Trophoblast cell (in vitro differentiated cells and primary cell): ENCODE measurements at regions not wholly inside any gene's neighbourhood (a gene's known extent, or its start where the extent isn't known, plus 50 kb on each side); places are given as distances from the start of the nearest gene placed in this dataset.

ENCODE experiments used
- DNase-seq, 2 donors: peaks; one replicate each; pipeline ENCODE4 v3.0.0-alpha.2; 2016
- H2AFZ ChIP-seq: 2 replicates; pipeline ENCODE4 v1.6.1; 2013; ENCODE audit warnings: low read length, moderate library complexity, mild to moderate bottlenecking; ENCODE audit not compliant: insufficient read depth, poor library complexity
- H2AK5ac ChIP-seq: 2 replicates; pipeline ENCODE4 v1.6.1; 2013; ENCODE audit warnings: mild to moderate bottlenecking, low read length
- H2BK120ac ChIP-seq: 2 replicates; pipeline ENCODE4 v1.6.1; 2013; ENCODE audit warnings: low read length, mild to moderate bottlenecking, moderate library complexity; ENCODE audit not compliant: insufficient read depth, poor library complexity
- H2BK12ac ChIP-seq: 2 replicates; pipeline ENCODE4 v1.6.1; 2013; ENCODE audit warnings: mild to moderate bottlenecking, low read length, moderate library complexity
- H2BK5ac ChIP-seq: 2 replicates; pipeline ENCODE4 v1.6.1; 2013; ENCODE audit warnings: low read length, low read depth, moderate library complexity, mild to moderate bottlenecking; ENCODE audit not compliant: poor library complexity
- H3K14ac ChIP-seq: 2 replicates; pipeline ENCODE4 v1.6.1; 2013; ENCODE audit warnings: mild to moderate bottlenecking, low read length
- H3K18ac ChIP-seq: 2 replicates; pipeline ENCODE4 v1.6.1; 2013; ENCODE audit warnings: mild to moderate bottlenecking, low read length
- H3K23ac ChIP-seq: 2 replicates; pipeline ENCODE4 v1.6.1; 2013; ENCODE audit warnings: low read length
- H3K27ac ChIP-seq: 2 replicates; pipeline ENCODE4 v1.5.1; 2013; ENCODE audit warnings: low read depth, mild to moderate bottlenecking, inconsistent platforms, low read length, moderate library complexity
- H3K27me3 ChIP-seq: 2 replicates; pipeline ENCODE4 v1.6.1; 2013; ENCODE audit warnings: inconsistent platforms, mild to moderate bottlenecking, low read length, moderate library complexity; ENCODE audit not compliant: insufficient read depth
- H3K36me3 ChIP-seq, 2 experiments: 1 replicate in 1 of 2; 2 replicates in 1 of 2; pipeline ENCODE4 v1.6.1; 2013; ENCODE audit warnings: low read length in 2 of 2, mild to moderate bottlenecking in 2 of 2, moderate library complexity in 1 of 2; ENCODE audit not compliant: insufficient read depth in 2 of 2, control insufficient read depth in 1 of 2
- H3K4ac ChIP-seq: 2 replicates; pipeline ENCODE4 v1.6.1; 2013; ENCODE audit warnings: low read depth, mild to moderate bottlenecking, low read length, moderate library complexity
- H3K4me1 ChIP-seq, 2 experiments: 1 replicate in 1 of 2; 2 replicates in 1 of 2; pipeline ENCODE4 v1.6.1; 2013; ENCODE audit warnings: low read length in 2 of 2, mild to moderate bottlenecking in 2 of 2, moderate library complexity in 1 of 2; ENCODE audit not compliant: insufficient read depth in 2 of 2, control insufficient read depth in 1 of 2
- H3K4me2 ChIP-seq: 2 replicates; pipeline ENCODE4 v1.6.1; 2013; ENCODE audit warnings: inconsistent platforms, mild to moderate bottlenecking, low read length, moderate library complexity
- H3K4me3 ChIP-seq: 2 replicates; pipeline ENCODE4 v1.5.1; 2013; ENCODE audit warnings: mild to moderate bottlenecking, low read depth, low read length, inconsistent platforms
- H3K79me1 ChIP-seq: one replicate; pipeline ENCODE4 v1.6.1; 2013; ENCODE audit warnings: low read length
- H3K79me2 ChIP-seq: 2 replicates; pipeline ENCODE4 v1.6.1; 2013; ENCODE audit warnings: low read length, mild to moderate bottlenecking; ENCODE audit not compliant: control insufficient read depth, insufficient read depth, poor library complexity
- H3K9ac ChIP-seq: 2 replicates; pipeline ENCODE4 v1.6.1; 2013; ENCODE audit warnings: mild to moderate bottlenecking, low read length
- H3K9me3 ChIP-seq: 2 replicates; pipeline ENCODE4 v1.6.1; 2013; ENCODE audit warnings: low read depth, mild to moderate bottlenecking, control low read depth, inconsistent platforms, low read length; ENCODE audit not compliant: insufficient read depth
- H4K12ac ChIP-seq: 2 replicates; pipeline ENCODE4 v1.6.1; 2013; ENCODE audit warnings: low read depth, mild to moderate bottlenecking, low read length, moderate library complexity
- H4K8ac ChIP-seq: 2 replicates; pipeline ENCODE4 v1.6.1; 2013; ENCODE audit warnings: low read depth, mild to moderate bottlenecking, low read length, moderate library complexity
- H4K91ac ChIP-seq: one replicate; pipeline ENCODE4 v1.6.1; 2013; ENCODE audit warnings: low read depth, mild to moderate bottlenecking, low read length, moderate library complexity
- WGBS: extraction: QIAGEN DNeasy Blood & Tissue Kit; methylation state at CpG from one replicate; pipeline ENCODE4 v1.1.7; 2013; ENCODE audit warnings: missing lambda C conversion rate; ENCODE audit not compliant: insufficient read length, insufficient coverage; ENCODE audit errors: extremely low coverage; 5-methylcytosine and 5-hydroxymethylcytosine counted together

DNA sequence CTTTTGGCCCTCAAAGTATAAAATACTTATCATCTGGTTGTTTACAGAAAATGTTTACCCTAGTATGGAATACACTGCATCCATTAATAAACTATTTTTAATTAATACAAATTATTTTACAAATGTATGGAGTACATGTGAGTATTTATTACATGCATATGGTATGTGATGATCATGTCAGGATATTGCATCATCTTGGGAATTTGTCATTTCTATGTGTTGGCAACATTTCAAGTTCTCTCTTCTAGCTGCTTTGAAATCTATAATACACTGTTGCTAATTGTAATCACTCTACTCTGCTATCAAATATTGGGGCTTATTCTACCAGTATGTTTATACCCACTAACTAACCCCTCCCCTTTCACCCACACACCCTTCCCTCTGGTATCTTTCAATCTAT lies 103.9 kb upstream of the THSD7A start:
- H3K79me2 ChIP-seq: no peaks in the 10 kb centered on the region
- H4K12ac ChIP-seq: no peak overlapping the region
- H2AFZ ChIP-seq: no peak overlapping the region
- DNase-seq: no peak
- no peak overlapping the region for H3K23ac ChIP-seq
- H3K36me3 ChIP-seq: no peaks in the 10 kb centered on the region
- no peak overlapping the region for H2BK5ac ChIP-seq
- no peak overlapping the region for H3K4me2 ChIP-seq
- H4K91ac ChIP-seq: no peak overlapping the region
- no peak overlapping the region for H4K8ac ChIP-seq
- H2BK12ac ChIP-seq: no peak overlapping the region
- H3K4me3 ChIP-seq: no peak overlapping the region
- no peak overlapping the region for H3K27ac ChIP-seq
- no peaks in the 10 kb centered on the region for H3K4me1 ChIP-seq
- no peaks in the 10 kb centered on the region for H3K9me3 ChIP-seq
- H3K79me1 ChIP-seq: no peaks in the 10 kb centered on the region
- H3K9ac ChIP-seq: no peak overlapping the region
- no peaks in the 10 kb centered on the region for H3K27me3 ChIP-seq
- H3K18ac ChIP-seq: no peak overlapping the region
- no peak overlapping the region for H2BK120ac ChIP-seq
- H3K4ac ChIP-seq: no peak overlapping the region
- no peak overlapping the region for H3K14ac ChIP-seq
- H2AK5ac ChIP-seq: no peak overlapping the region

GRCh38 chr7:11946794-11947193 lies 114.8 kb upstream of the THSD7A start:
- H3K23ac ChIP-seq: no peak overlapping the region
- H3K27ac ChIP-seq: no peak overlapping the region

DNA sequence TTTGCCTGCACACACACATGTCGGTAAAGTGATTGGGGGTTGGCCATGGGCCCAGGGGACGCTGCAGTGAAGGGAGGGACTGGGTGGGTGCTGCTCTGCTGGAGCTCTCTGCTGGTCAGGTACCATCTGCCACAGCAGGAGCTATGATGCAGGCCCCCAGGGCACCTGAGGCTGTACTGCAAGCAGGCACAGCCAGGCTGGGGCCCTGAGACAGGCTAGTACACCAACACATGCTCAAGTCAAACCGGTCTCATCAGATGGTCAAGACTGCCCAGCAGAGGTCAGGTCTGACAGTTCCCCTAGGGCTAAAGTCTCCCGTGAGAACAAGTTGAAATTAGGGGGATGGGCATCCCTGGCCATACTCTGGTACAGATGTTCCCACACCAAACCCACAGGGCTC lies 118.3 kb upstream of the THSD7A start:
- no peak for DNase-seq
- H3K27me3 ChIP-seq: no peaks in the 10 kb centered on the region
- H2BK5ac ChIP-seq: no peak overlapping the region
- no peak overlapping the region for H2BK12ac ChIP-seq
- H4K12ac ChIP-seq: no peak overlapping the region
- peaks cover 2% of the 10 kb centered on the region for H3K9me3 ChIP-seq
- H3K4me1 ChIP-seq: no peaks in the 10 kb centered on the region
- H3K79me1 ChIP-seq: no peaks in the 10 kb centered on the region
- no peak overlapping the region for H3K4me2 ChIP-seq
- no peak overlapping the region for H3K9ac ChIP-seq
- no peak overlapping the region for H2AFZ ChIP-seq
- no CpG with 5 or more reads among the region's 4 CpGs for WGBS
- no peak overlapping the region for H4K8ac ChIP-seq
- no peak overlapping the region for H3K27ac ChIP-seq
- H3K79me2 ChIP-seq: no peaks in the 10 kb centered on the region
- no peak overlapping the region for H3K4ac ChIP-seq
- H3K36me3 ChIP-seq: no peaks in the 10 kb centered on the region
- no peak overlapping the region for H3K14ac ChIP-seq
- H4K91ac ChIP-seq: no peak overlapping the region
- H3K18ac ChIP-seq: no peak overlapping the region
- H2BK120ac ChIP-seq: no peak overlapping the region
- H3K23ac ChIP-seq: no peak overlapping the region
- H3K4me3 ChIP-seq: no peak overlapping the region
- no peak overlapping the region for H2AK5ac ChIP-seq

More at GRCh38 chr7:11946794-11947193, 114.8 kb upstream of the THSD7A start:
- H2BK5ac ChIP-seq: no peak overlapping the region
- H3K4me1 ChIP-seq: no peaks in the 10 kb centered on the region
- H2AK5ac ChIP-seq: no peak overlapping the region
- no peak overlapping the region for H3K9ac ChIP-seq
- H3K4me2 ChIP-seq: no peak overlapping the region
- H3K4ac ChIP-seq: no peak overlapping the region
- no peak overlapping the region for H3K14ac ChIP-seq
- H2AFZ ChIP-seq: no peak overlapping the region
- no peaks in the 10 kb centered on the region for H3K79me2 ChIP-seq
- no peaks in the 10 kb centered on the region for H3K27me3 ChIP-seq
- no peak overlapping the region for H4K91ac ChIP-seq
- H3K79me1 ChIP-seq: no peaks in the 10 kb centered on the region
- H3K9me3 ChIP-seq: peaks cover 2% of the 10 kb centered on the region
- no peak for DNase-seq
- no peaks in the 10 kb centered on the region for H3K36me3 ChIP-seq
- WGBS: no CpG with 5 or more reads among the region's 1 CpG
- no peak overlapping the region for H4K12ac ChIP-seq
- H3K18ac ChIP-seq: no peak overlapping the region
- no peak overlapping the region for H2BK120ac ChIP-seq
- no peak overlapping the region for H2BK12ac ChIP-seq
- H3K4me3 ChIP-seq: no peak overlapping the region
- no peak overlapping the region for H4K8ac ChIP-seq

GRCh38 chr7:11950942-11951341 lies 118.9 kb upstream of the THSD7A start:
- no peak overlapping the region for H2AFZ ChIP-seq
- no peak overlapping the region for H3K14ac ChIP-seq
- H2BK12ac ChIP-seq: no peak overlapping the region
- no peak overlapping the region for H4K91ac ChIP-seq
- H2AK5ac ChIP-seq: no peak overlapping the region
- DNase-seq: no peak
- no peak overlapping the region for H3K27ac ChIP-seq
- WGBS: no CpG with 5 or more reads among the region's 3 CpGs
- no peak overlapping the region for H3K4me2 ChIP-seq
- no peak overlapping the region for H2BK120ac ChIP-seq
- H3K9ac ChIP-seq: no peak overlapping the region
- H3K9me3 ChIP-seq: peaks cover 2% of the 10 kb centered on the region
- H4K12ac ChIP-seq: no peak overlapping the region
- H2BK5ac ChIP-seq: no peak overlapping the region
- H3K4me1 ChIP-seq: no peaks in the 10 kb centered on the region
- H3K27me3 ChIP-seq: no peaks in the 10 kb centered on the region
- no peaks in the 10 kb centered on the region for H3K79me1 ChIP-seq
- H3K4me3 ChIP-seq: no peak overlapping the region
- no peak overlapping the region for H3K4ac ChIP-seq
- no peak overlapping the region for H3K23ac ChIP-seq
- H3K79me2 ChIP-seq: no peaks in the 10 kb centered on the region
- H4K8ac ChIP-seq: no peak overlapping the region
- H3K36me3 ChIP-seq: no peaks in the 10 kb centered on the region
- H3K18ac ChIP-seq: no peak overlapping the region
